SW 1271 (cell line): ENCODE measurements at regions not wholly inside any gene's neighbourhood (a gene's known extent, or its start where the extent isn't known, plus 50 kb on each side); places are given as distances from the start of the nearest gene placed in this dataset.
"Not testable (repeated sequence)": the region's sequence is repeated elsewhere in the genome, so short reads cannot be mapped to it uniquely, and the experiment has no call there.

ENCODE experiments used
- DNase-seq, 2 experiments: peaks; one replicate each; lab custom pipeline; 2025; lab: John Stamatoyannopoulos, UW

DNA sequence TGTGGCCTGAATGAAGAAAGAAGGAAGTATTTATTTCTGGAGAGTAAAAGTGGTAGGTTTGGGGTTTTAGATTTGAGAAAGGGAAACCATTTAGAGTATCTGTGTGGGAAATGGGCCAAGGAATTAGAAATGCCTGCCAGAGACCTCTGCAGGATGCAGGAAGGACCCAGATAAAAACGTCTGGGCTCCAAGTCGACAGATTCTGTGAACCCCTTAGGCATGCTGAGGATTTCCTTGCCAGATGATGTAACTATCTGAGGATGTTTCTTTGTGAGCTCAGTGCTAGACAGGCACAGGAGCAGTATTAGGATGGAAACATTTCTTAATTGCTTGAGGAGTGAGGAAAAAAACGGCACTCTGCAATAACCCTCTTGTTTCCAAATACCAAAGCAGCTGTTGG, 251.8 kb upstream of the DMRT1 start:
- no peak for DNase-seq

DNA sequence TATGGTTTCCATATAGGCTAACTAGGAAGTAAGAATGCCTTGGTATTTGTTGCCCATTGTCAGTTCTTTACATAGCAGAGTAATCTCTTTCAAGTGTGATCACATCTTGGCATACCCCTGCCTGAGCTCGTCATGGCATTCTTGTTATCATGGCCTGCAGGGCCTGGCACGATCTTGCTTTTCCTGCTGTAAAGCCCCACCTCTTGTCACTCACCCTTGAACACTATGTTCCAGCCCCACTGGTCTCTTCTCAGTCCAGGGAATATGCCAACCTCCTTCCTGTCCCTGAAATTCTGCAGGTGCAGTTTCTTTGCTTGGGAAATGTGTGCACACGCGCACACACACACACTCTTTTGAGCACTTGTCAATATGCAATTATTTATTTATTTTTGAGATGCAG, 250.2 kb upstream of the DMRT1 start:
- DNase-seq: no peak

- DNase-seq: no peak
These were observed 249.3 kb upstream of the DMRT1 start for GRCh38 chr9:592225-592624.

DNA sequence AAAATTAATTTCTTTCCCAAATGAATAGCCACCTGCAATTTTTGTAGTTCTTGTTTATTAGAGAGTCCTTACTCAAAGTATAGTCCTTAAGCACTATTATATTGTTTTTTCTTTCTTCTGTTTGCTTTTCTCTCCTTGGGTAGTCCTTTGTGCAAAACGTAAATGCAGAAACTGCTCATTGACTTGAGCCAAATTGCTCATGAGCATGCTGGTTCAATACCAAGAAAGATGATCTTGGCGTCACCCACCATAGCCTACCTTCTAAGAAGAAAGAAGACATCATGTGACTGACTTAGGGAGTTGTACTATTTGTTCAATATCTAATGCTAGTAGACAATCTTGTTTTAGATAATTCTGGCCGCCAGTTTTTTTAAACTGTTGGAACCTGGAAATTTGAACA, 248.8 kb upstream of the DMRT1 start:
- DNase-seq: no peak

GRCh38 chr9:593809-594208, 247.7 kb upstream of the DMRT1 start:
- DNase-seq: no peak

DNA sequence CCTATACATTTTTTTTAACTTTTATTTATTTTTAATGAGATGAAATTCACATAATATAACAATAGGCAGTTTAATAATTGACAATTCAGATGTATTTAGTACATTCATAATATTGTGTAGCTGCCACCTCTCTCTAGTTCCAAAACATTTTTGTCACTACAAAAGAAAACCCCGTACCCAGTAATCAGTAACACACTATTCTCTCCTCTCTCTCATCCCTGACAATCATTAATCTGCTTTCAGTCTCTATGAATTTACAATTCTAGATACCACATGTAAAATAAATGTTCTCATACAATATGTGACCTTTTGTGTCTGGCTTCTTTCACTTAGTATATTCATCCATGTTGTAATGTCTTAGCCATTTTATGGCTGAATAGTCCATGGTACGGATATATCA, 244.8 kb upstream of the DMRT1 start:
- no peak for DNase-seq

DNA sequence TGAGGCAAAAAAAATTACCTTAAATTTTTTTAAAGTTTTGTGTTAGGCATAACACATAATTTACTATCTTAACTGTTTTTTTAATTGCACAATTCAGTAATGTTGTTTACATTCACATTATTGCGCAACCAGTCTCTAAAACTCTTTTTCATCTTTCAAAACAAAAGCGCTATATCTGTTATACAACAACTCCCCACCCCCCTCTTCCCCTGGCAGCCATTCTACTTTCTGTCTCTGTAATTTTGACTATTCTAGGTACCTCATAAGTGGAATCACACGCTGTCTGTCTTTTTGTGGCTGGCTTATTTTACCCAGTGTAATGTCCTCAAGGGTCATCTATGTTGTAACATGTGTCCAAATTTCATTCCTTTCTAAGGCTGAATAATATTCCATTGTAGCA, 241.5 kb upstream of the DMRT1 start:
- DNase-seq: no peak

GRCh38 chr9:602716-603115, 238.8 kb upstream of the DMRT1 start:
- DNase-seq: no peak

DNA sequence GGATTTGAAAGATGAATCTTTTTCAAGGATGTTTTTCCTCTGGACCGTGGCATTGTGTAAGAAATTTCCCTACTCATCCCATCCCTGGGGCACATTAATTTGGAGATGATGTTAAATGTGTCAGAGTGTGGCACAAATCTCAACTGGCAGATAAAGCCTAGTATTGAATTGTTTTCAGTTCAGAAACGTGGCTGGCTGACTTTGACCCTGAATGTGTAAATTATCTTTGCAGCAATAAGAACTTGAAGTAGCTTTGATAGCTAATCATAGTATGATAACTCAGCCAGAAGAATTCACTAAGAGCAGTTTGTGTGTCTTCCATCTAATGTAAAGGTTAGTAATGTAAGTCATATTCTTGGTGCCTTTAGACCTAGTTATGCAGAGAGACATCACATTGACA, 238.4 kb upstream of the DMRT1 start:
- DNase-seq: no peak

- no peak for DNase-seq
These were observed 234.1 kb upstream of the DMRT1 start for GRCh38 chr9:607417-607816.

DNA sequence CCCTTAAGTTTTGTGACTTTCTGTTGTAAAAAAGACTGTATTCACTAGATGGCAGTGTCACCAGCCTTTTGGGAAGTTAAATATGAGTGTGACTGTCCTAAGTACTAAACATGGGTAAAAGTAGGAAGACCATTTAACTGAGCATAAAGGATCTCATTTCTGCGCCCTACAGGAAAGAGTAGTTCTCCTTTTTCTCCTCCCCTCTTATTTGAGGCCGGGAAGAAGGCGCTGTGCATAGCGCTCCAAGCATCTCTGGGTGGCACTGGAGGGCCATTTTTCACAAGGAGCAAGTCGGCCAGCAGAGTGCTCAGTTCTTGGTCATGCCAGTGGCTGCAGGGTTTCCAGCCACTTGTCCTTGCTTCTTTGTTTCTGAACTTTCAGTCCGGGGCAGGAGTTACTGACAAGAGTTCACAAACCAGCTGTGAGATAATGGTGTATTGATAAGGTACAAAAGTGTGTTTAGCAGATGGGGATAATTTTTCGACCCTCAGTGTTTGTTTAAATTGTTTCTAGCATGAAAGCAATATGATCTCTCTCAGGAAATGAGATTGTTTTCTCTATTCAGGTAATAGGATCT, 227.6 kb upstream of the DMRT1 start:
- peak in 1 of 2 experiments; percentile 0 for DNase-seq

GRCh38 chr9:614431-614830, 227.1 kb upstream of the DMRT1 start:
- DNase-seq: no peak

DNA sequence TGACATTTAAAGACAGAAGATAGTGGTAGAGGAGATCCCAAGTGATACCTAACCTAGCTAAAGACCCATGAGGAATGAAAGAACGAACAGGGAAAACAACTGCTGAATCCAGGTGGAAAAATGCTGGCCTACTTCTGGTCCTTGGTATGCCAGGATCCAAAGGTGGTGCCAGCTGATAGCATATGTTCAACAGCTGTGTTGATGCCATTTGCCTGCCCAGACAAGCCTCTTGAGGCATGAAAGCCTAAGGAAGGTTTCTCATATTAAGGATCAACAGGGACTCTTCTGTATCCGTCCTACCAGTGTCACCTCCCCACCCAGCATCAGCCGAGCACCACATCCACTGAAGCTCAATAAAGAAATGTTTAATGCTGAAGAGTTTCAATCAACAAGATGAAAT, 225.7 kb upstream of the DMRT1 start:
- no peak for DNase-seq

DNA sequence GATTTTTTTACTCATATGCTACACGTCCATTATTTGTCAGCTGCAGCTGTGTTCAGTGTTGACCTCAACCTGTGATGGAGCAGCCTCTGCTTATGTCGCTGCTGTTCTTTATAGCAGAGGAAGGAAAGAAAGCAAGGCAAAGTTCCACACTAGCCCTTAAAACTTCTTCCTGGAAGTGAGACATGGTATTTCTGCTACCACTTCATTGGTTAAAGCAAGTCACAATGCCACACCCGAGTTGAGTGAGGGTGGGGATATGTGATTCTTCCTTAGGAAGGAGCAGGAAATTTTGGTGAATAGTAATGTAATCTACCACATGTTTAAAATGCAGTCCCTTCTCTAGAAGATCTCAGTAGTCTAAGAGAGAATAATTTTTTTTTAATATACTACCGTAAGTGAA, 224.8 kb upstream of the DMRT1 start:
- no peak for DNase-seq

GRCh38 chr9:617445-618085, 223.9 kb upstream of the DMRT1 start:
- no peak for DNase-seq

DNA sequence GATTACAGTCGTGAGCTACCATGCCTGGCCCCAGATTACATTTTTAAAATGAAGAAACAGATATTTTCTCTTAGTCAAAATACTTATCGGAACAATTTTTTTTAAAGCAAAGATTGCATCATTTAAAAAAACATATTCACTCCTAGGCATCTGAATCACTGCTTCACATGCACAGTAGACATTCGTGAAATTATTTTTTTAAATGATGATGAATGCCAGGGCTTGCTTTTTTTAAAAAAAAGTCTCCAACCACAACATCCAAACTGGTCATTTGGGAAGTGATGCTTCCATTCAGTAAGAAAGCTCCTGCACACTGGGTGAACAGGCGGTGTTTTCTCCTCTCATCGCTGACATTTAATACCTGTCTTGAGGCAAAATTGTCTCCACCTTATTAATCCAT, 223.0 kb upstream of the DMRT1 start:
- no peak for DNase-seq

DNA sequence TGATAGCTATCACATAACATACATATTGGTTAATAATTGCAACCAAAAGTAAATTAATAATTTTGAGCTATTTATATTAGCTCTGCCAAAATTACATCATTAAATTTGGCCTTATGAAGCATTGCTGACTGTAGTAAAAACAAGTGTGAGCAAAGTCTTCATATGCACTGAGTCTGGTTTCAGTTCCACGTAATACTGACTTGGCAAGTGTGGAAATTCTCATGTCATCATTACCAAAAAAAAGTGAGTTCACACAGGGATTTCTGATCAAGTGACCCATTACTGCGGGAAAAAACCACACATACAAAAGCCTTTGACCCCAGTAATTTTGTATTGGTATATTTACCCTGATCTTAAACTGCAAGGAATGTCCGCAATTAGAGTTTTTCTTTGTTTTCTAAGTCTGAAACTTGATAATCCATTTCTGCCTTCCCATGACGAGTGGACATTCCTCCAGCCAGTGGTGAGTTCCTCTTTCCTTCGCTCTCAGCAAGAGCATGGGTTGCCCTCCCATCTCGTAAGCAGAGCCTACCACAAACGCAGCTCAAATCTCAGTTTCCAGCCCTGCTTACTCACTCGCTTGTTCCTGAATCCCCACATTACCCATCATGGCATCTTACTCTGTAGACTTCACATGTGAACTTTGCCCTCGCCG, 220.2 kb upstream of the DMRT1 start:
- DNase-seq: no peak

DNA sequence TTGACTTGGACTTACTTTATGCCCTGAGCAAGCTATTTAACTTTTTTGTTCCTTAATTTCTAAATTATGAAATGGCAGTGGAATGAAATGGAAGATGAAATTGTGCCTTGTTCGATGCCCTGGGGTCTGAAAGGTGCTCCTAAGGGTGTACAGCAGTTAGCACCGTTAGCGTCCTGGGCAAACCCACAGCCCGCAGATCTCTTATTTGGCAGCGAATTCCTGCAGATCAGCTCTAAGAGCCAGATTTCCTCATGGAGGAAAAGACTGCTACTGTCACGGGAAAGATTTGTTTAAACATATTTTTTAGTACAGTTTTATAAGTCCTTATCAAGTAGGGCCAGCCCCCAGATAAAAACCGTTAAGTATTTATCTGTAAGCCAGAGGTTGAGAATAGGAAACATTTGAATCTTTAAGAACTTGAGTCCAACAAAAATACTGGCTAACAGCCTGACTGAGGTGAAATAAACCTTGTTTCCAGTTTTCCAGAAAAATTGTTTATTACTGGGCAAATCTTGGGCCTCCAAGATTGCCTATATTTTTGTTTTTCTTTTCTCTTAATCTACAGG, 216.5 kb upstream of the DMRT1 start:
- no peak for DNase-seq

- DNase-seq: no peak
These were observed 215.9 kb upstream of the DMRT1 start for GRCh38 chr9:625613-626012.

DNA sequence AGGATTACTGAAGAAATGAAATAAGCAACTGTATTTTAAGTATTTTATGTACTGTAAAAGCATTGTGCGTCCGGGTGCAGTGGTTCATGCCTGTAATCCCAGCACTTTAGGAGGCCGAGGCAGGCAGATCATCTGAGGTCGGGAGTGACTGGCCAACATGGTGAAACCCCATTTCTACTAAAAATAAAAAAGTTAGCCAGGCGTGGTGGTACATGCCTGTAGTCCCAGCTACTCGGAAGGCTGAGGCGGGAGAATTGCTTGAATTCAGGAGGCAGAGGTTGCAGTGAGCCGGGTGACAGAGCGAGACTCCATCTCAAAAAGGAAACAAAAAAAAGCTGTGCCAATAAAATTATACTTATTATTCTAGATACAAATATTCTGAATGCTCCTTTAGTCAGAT, 215.4 kb upstream of the DMRT1 start:
- DNase-seq: not testable (repeated sequence)

GRCh38 chr9:626596-626995, 214.9 kb upstream of the DMRT1 start:
- no peak for DNase-seq

GRCh38 chr9:627336-627970, 214.0 kb upstream of the DMRT1 start:
- no peak for DNase-seq

GRCh38 chr9:629146-629545, 212.4 kb upstream of the DMRT1 start:
- no peak for DNase-seq
